Neuronal stem cell (in vitro differentiated cells): ENCODE measurements at regions not wholly inside any gene's neighbourhood (a gene's known extent, or its start where the extent isn't known, plus 50 kb on each side); places are given as distances from the start of the nearest gene placed in this dataset.

ENCODE experiments used
- DNase-seq: peaks from one replicate; pipeline ENCODE4 v3.0.0-alpha.2; 2013; ENCODE audit warnings: low spot score
- H2AFZ ChIP-seq: one replicate; pipeline ENCODE4 v1.6.1; 2013; ENCODE audit warnings: mild to moderate bottlenecking, low read length, inconsistent platforms
- H2AK5ac ChIP-seq: 2 replicates; pipeline ENCODE4 v1.6.1; 2013; ENCODE audit warnings: low read depth, mild to moderate bottlenecking, inconsistent platforms, low read length, moderate library complexity, mixed read lengths
- H2BK120ac ChIP-seq: 2 replicates; pipeline ENCODE4 v1.6.1; 2013; ENCODE audit warnings: low read depth, mild to moderate bottlenecking, inconsistent platforms, low read length, moderate library complexity, mixed read lengths
- H2BK12ac ChIP-seq: one replicate; pipeline ENCODE4 v1.6.1; 2013; ENCODE audit warnings: low read length, inconsistent platforms
- H2BK15ac ChIP-seq: 2 replicates; pipeline ENCODE4 v1.6.1; 2013; ENCODE audit warnings: mild to moderate bottlenecking, low read length, inconsistent platforms, mixed read lengths
- H2BK5ac ChIP-seq: one replicate; pipeline ENCODE4 v1.6.1; 2013; ENCODE audit warnings: inconsistent platforms, mild to moderate bottlenecking, low read length, moderate library complexity
- H3K14ac ChIP-seq: one replicate; pipeline ENCODE4 v1.6.1; 2013; ENCODE audit warnings: low read length, inconsistent platforms
- H3K18ac ChIP-seq: 2 replicates; pipeline ENCODE4 v1.6.1; 2013; ENCODE audit warnings: low read length, inconsistent platforms
- H3K23ac ChIP-seq: 2 replicates; pipeline ENCODE4 v1.6.1; 2013; ENCODE audit warnings: low read depth, mild to moderate bottlenecking, mixed read lengths, low read length, inconsistent platforms; ENCODE audit not compliant: poor library complexity
- H3K27ac ChIP-seq: replicated peaks from 3 replicates; pipeline ENCODE4 v1.5.1; 2013; ENCODE audit warnings: low read length, inconsistent platforms
- H3K27me3 ChIP-seq, 3 experiments: 2 replicates each; pipeline ENCODE4 v1.6.1; 2013; ENCODE audit warnings: low read length in 3 of 3, mild to moderate bottlenecking in 2 of 3, inconsistent platforms in 1 of 3, low read depth in 1 of 3, mixed read lengths in 1 of 3, moderate library complexity in 1 of 3; ENCODE audit not compliant: control insufficient read depth in 3 of 3, insufficient read depth in 3 of 3
- H3K36me3 ChIP-seq, 2 donors: replicated peaks in 1 of 2; 2 replicates each; pipeline ENCODE4 v1.6.1; 2013; ENCODE audit warnings: low read length in 2 of 2; ENCODE audit not compliant: control insufficient read depth in 2 of 2, insufficient read depth in 2 of 2
- H3K4ac ChIP-seq: 2 replicates; pipeline ENCODE4 v1.6.1; 2013; ENCODE audit warnings: inconsistent platforms, mild to moderate bottlenecking, low read length, moderate library complexity
- H3K4me1 ChIP-seq, 2 donors: 1 replicate in 1 of 2; 2 replicates in 1 of 2; pipeline ENCODE4 v1.6.1; 2013; ENCODE audit warnings: low read length in 2 of 2, low read depth in 1 of 2; ENCODE audit not compliant: control insufficient read depth in 2 of 2, insufficient read depth in 1 of 2
- H3K4me2 ChIP-seq: one replicate; pipeline ENCODE4 v1.6.1; 2013; ENCODE audit warnings: mild to moderate bottlenecking, low read length, inconsistent platforms; ENCODE audit not compliant: insufficient read depth, poor library complexity, severe bottlenecking
- H3K4me3 ChIP-seq, 2 donors: 2 replicates each; pipeline ENCODE4 v1.5.1; 2013; ENCODE audit warnings: low read length in 2 of 2, mild to moderate bottlenecking in 2 of 2, inconsistent platforms in 1 of 2, moderate library complexity in 1 of 2
- H3K79me1 ChIP-seq: one replicate; pipeline ENCODE4 v1.6.1; 2013; ENCODE audit warnings: low read depth, mild to moderate bottlenecking, inconsistent platforms, low read length, moderate library complexity
- H3K9ac ChIP-seq: one replicate; pipeline ENCODE4 v1.6.1; 2013; ENCODE audit warnings: mild to moderate bottlenecking, low read depth, low read length, inconsistent platforms; ENCODE audit not compliant: poor library complexity
- H3K9me3 ChIP-seq, 2 donors: replicated peaks in 1 of 2; 2 replicates each; pipeline versions ENCODE3 to v1.6.1; 2013; ENCODE audit warnings: low read length in 2 of 2, mild to moderate bottlenecking in 2 of 2, inconsistent platforms in 1 of 2, low read depth in 1 of 2, mixed read lengths in 1 of 2, moderate library complexity in 1 of 2; ENCODE audit not compliant: control insufficient read depth in 2 of 2, insufficient read depth in 1 of 2
- H4K8ac ChIP-seq: one replicate; pipeline ENCODE4 v1.6.1; 2013; ENCODE audit warnings: low read depth, mild to moderate bottlenecking, inconsistent platforms, low read length, moderate library complexity
- H4K91ac ChIP-seq: one replicate; pipeline ENCODE4 v1.6.1; 2013; ENCODE audit warnings: low read length, low read depth, mild to moderate bottlenecking, inconsistent platforms; ENCODE audit not compliant: poor library complexity
- WGBS, 2 donors: extraction: QIAGEN DNeasy Blood & Tissue Kit; methylation state at CpG; one replicate each; pipeline ENCODE4 v1.1.7; 2013; ENCODE audit warnings: missing lambda C conversion rate in 2 of 2, mixed read lengths in 1 of 2; ENCODE audit not compliant: insufficient read length in 2 of 2, insufficient replicate concordance in 1 of 2; ENCODE audit errors: extremely low coverage in 2 of 2; 5-methylcytosine and 5-hydroxymethylcytosine counted together

DNA sequence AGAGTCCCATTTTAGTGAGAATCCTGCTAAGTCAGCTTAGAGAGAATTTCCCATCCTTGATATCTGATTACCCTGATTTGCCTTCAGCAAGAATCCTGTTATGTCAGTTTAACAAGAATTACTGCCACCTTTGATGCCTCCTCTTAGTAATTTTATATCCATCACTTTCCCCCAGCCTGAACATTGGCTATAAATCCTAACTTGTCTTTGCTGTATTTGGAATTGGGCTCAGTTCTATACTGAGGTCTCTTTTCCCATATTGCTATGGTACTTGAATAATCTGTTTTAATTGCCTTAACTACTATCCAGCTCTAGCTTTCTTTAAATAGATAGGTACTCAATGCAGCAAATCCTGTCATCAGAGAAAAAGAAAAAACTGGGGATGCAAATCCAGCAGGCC is 842.0 kb upstream of the ADAMTS5 start:
- no peaks in the 10 kb centered on the region for H3K36me3 ChIP-seq

DNA sequence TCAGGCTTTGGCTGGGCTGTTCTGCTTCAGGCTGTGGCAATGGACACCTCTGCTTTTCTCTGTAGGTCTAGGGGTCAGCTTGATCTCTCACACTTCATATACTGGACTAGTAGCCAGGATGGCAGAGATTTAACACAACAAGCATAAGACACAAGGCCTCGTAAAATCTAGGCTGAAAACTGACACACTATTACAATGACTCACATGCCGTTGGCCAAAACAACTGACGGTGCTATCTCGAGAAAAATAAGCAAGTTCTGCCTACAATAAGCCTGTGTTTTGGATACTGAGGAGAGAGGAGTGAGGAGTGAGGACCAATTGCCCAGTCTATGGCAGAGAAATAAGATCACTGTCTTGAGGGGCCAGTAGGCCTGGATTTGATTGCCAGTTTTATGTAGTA is 840.7 kb upstream of the ADAMTS5 start:
- Histone ChIP-seq H3K23ac (no peak overlapping the region), H3K36me3 (no peaks in the 10 kb centered on the region), H2BK15ac (no peak overlapping the region), H3K79me1 (no peaks in the 10 kb centered on the region), H3K4me2 (no peak overlapping the region), H2AK5ac (no peak overlapping the region), H4K91ac (no peak overlapping the region), H3K4ac (no peak overlapping the region), H2BK12ac (no peak overlapping the region), H3K14ac (no peak overlapping the region), H2BK120ac (no peak overlapping the region), H3K27ac (no peak overlapping the region), H3K27me3 (no peaks in the 10 kb centered on the region), H2AFZ (no peak overlapping the region), H3K9me3 (no peaks in the 10 kb centered on the region), H4K8ac (no peak overlapping the region), H3K4me1 (no peaks in the 10 kb centered on the region), H3K9ac (no peak overlapping the region), H3K18ac (no peak overlapping the region), H2BK5ac (no peak overlapping the region), H3K4me3 (no peak overlapping the region)
- no CpG with 5 or more reads among the region's 4 CpGs for WGBS, 2 donors
- no peak for DNase-seq

More for the DNA sequence above, 842.0 kb upstream of the ADAMTS5 start:
- H3K79me1 ChIP-seq: no peaks in the 10 kb centered on the region
- H2AK5ac ChIP-seq: no peak overlapping the region
- H2BK15ac ChIP-seq: no peak overlapping the region
- H3K27ac ChIP-seq: no peak overlapping the region
- H3K18ac ChIP-seq: no peak overlapping the region
- no peak overlapping the region for H4K8ac ChIP-seq
- H3K9ac ChIP-seq: no peak overlapping the region
- H2BK5ac ChIP-seq: no peak overlapping the region
- no peak overlapping the region for H4K91ac ChIP-seq
- no peak overlapping the region for H3K4me3 ChIP-seq
- H3K4ac ChIP-seq: no peak overlapping the region
- H3K14ac ChIP-seq: no peak overlapping the region
- H2AFZ ChIP-seq: no peak overlapping the region
- H3K4me2 ChIP-seq: no peak overlapping the region
- H3K23ac ChIP-seq: no peak overlapping the region
- no peaks in the 10 kb centered on the region for H3K27me3 ChIP-seq
- no peak overlapping the region for H2BK120ac ChIP-seq
- H3K4me1 ChIP-seq: no peaks in the 10 kb centered on the region
- H3K9me3 ChIP-seq: no peaks in the 10 kb centered on the region
- no peak for DNase-seq
- H2BK12ac ChIP-seq: no peak overlapping the region

DNA sequence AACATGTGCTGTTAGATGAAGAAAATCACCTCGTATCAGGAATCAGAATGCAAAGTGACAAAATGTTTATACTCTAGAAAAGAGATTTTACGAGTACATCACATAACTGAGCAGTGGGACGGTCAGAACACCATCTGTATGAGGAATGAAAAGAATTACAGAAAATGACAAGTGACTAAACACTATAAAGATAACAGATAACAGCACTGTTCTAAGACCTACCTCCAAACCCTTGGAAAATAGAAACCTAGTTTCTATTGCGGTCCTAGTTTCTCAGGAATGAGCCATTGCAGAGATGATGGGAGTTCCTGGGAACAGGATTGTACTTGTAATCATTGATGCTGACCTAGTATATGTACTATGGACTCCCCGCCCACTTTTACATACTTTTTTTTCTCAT is 839.4 kb upstream of the ADAMTS5 start:
- Histone ChIP-seq H3K36me3 (no peaks in the 10 kb centered on the region), H3K4me2 (no peak overlapping the region), H3K27me3 (no peaks in the 10 kb centered on the region), H3K4me1 (no peaks in the 10 kb centered on the region), H3K18ac (no peak overlapping the region), H2BK15ac (no peak overlapping the region), H3K9ac (no peak overlapping the region), H4K91ac (no peak overlapping the region), H3K27ac (no peak overlapping the region), H4K8ac (no peak overlapping the region), H3K23ac (no peak overlapping the region), H2AK5ac (no peak overlapping the region), H2AFZ (no peak overlapping the region), H3K79me1 (no peaks in the 10 kb centered on the region), H3K9me3 (no peaks in the 10 kb centered on the region), H3K4ac (no peak overlapping the region), H2BK120ac (no peak overlapping the region), H3K4me3 (no peak overlapping the region), H2BK5ac (no peak overlapping the region), H2BK12ac (no peak overlapping the region), H3K14ac (no peak overlapping the region)
- no CpG with 5 or more reads among the region's 5 CpGs for WGBS, 2 donors
- no peak for DNase-seq

GRCh38 chr21:27805696-27806095 is 838.8 kb upstream of the ADAMTS5 start:
- no peak overlapping the region for H3K9ac ChIP-seq
- no peaks in the 10 kb centered on the region for H3K27me3 ChIP-seq
- H3K4ac ChIP-seq: no peak overlapping the region
- H2BK120ac ChIP-seq: no peak overlapping the region
- DNase-seq: no peak
- H3K14ac ChIP-seq: no peak overlapping the region
- H4K91ac ChIP-seq: no peak overlapping the region
- H2BK15ac ChIP-seq: no peak overlapping the region
- H4K8ac ChIP-seq: no peak overlapping the region
- H3K4me2 ChIP-seq: no peak overlapping the region
- no peaks in the 10 kb centered on the region for H3K4me1 ChIP-seq
- no peak overlapping the region for H3K23ac ChIP-seq
- H3K18ac ChIP-seq: no peak overlapping the region
- no peak overlapping the region for H2BK12ac ChIP-seq
- H2AK5ac ChIP-seq: no peak overlapping the region
- no peak overlapping the region for H2BK5ac ChIP-seq
- no peaks in the 10 kb centered on the region for H3K9me3 ChIP-seq
- no peak overlapping the region for H2AFZ ChIP-seq
- no peaks in the 10 kb centered on the region for H3K79me1 ChIP-seq
- no peaks in the 10 kb centered on the region for H3K36me3 ChIP-seq
- H3K27ac ChIP-seq: no peak overlapping the region
- no peak overlapping the region for H3K4me3 ChIP-seq
